GM12878 (cell line): ENCODE measurements at regions not wholly inside any gene's neighbourhood (a gene's known extent, or its start where the extent isn't known, plus 50 kb on each side); places are given as distances from the start of the nearest gene placed in this dataset.

Source experiments
- ATAC-seq: fragments of 200-7000 bp; cut with Tn5 transposase; 3 replicates; pipeline ENCODE4 v1.9.1; 2020; ENCODE audit warnings: mild to moderate bottlenecking, moderate library complexity
- BruUV-seq: library from RNA; stranded (reverse); fragments of 400-500 nt; replicated peaks from 2 replicates; lab custom pipeline; 2021; lab: Mats Ljungman, UMichigan
- CTCF ChIA-PET: fragments of 300-600 bp; sonication (Branson Sonifier 250); formaldehyde crosslinking; extraction: SDS; loops from one replicate; lab custom pipeline; 2021; ENCODE audit warnings: inconsistent platforms; lab: Yijun Ruan, JAX
- POLR2A ChIA-PET: fragments of 350-600 bp; formaldehyde crosslinking; extraction: SDS; loops from one replicate; lab custom pipeline; 2021; ENCODE audit warnings: inconsistent platforms; lab: Charles Lee
- RAD21 ChIA-PET: fragments of 300-600 bp; sonication (Branson Sonifier 250); formaldehyde crosslinking; loops from one replicate; lab custom pipeline; 2023; ENCODE audit warnings: antibody characterized with exemption; ENCODE audit not compliant: unreplicated experiment; lab: Charles Lee
- SMC1A ChIA-PET: fragments of 300-600 bp; sonication (Branson Sonifier 250); formaldehyde crosslinking; loops from one replicate; lab custom pipeline; 2023; ENCODE audit not compliant: unreplicated experiment, uncharacterized antibody; lab: Charles Lee
- DNase-seq: peaks from one replicate; pipeline ENCODE4 v3.0.0-alpha.2; 2011; ENCODE audit warnings: low read depth, low spot score
- FAIRE-seq: peaks from 3 replicates; lab custom pipeline; 2011; peaks lifted over from hg19 to GRCh38; lab: Jason Lieb, UNC
- H2AFZ ChIP-seq: 2 replicates; pipeline ENCODE4 v1.6.0; 2011; ENCODE audit warnings: low read depth, low read length, control low read depth; ENCODE audit not compliant: control insufficient read depth
- H3K27ac ChIP-seq: 2 replicates; pipeline ENCODE4 v1.5.1; 2011; ENCODE audit warnings: control low read depth; ENCODE audit not compliant: control insufficient read depth, insufficient read depth
- H3K27me3 ChIP-seq, 2 experiments: replicated peaks in 1 of 2; 2 replicates each; pipeline versions ENCODE4 v1.6.0 to v1.6.1; 2011; ENCODE audit warnings: low read length in 1 of 2; ENCODE audit not compliant: control insufficient read depth in 2 of 2, insufficient read depth in 2 of 2
- H3K36me3 ChIP-seq, 2 experiments: 2 replicates each; pipeline ENCODE4 v1.5.1; 2011; ENCODE audit warnings: low read length in 1 of 2; ENCODE audit not compliant: control insufficient read depth in 2 of 2, insufficient read depth in 2 of 2
- H3K4me1 ChIP-seq: 2 replicates; pipeline ENCODE4 v1.6.1; 2011; ENCODE audit warnings: mild to moderate bottlenecking, low read length, moderate library complexity, mixed read lengths; ENCODE audit not compliant: control insufficient read depth, insufficient read depth
- H3K4me2 ChIP-seq: 2 replicates; pipeline ENCODE4 v1.6.0; 2011; ENCODE audit warnings: control low read depth; ENCODE audit not compliant: control insufficient read depth, insufficient read depth
- H3K4me3 ChIP-seq: fragments of 200-600 bp; sonication (generic); 2 replicates; pipeline ENCODE4 v1.5.1; 2016
- H3K79me2 ChIP-seq: 2 replicates; pipeline ENCODE4 v1.6.0; 2011; ENCODE audit warnings: low read length; ENCODE audit not compliant: control insufficient read depth, insufficient read depth
- H3K9ac ChIP-seq: 2 replicates; pipeline ENCODE4 v1.8.0; 2011; ENCODE audit warnings: low read length, control low read depth, mixed read lengths; ENCODE audit not compliant: control insufficient read depth, insufficient read depth
- H3K9me3 ChIP-seq: replicated peaks from 3 replicates; pipeline ENCODE4 v1.5.1; 2011; ENCODE audit warnings: mild to moderate bottlenecking, low read length; ENCODE audit not compliant: control insufficient read depth, insufficient read depth
- H4K20me1 ChIP-seq: 2 replicates; pipeline ENCODE4 v1.6.0; 2011; ENCODE audit not compliant: control insufficient read depth, insufficient read depth
- ATF7 ChIP-seq: fragments of 450-650 bp; IDR thresholded peaks from 2 replicates; pipeline ENCODE4 v1.6.1; 2016; ENCODE audit warnings: low read depth, mild to moderate bottlenecking
- CBX3 ChIP-seq: fragments of 200-600 bp; sonication (generic); IDR thresholded peaks from 2 replicates; pipeline ENCODE4 v1.6.1; 2016; ENCODE audit warnings: low read depth, borderline replicate concordance
- EZH2 ChIP-seq: IDR thresholded peaks from 2 replicates; pipeline ENCODE4 v1.6.1; 2012; ENCODE audit warnings: low read depth, mild to moderate bottlenecking, control low read depth, inconsistent platforms, low read length, borderline replicate concordance; ENCODE audit not compliant: control insufficient read depth
- GATAD2B ChIP-seq: fragments of 450-650 bp; conservative IDR thresholded peaks from 2 replicates; pipeline ENCODE4 v1.6.1; 2017; ENCODE audit warnings: low read depth, mild to moderate bottlenecking, moderate library complexity
- KAT2A ChIP-seq: conservative IDR thresholded peaks from 2 replicates; pipeline ENCODE4 v1.6.1; 2011; ENCODE audit warnings: low read depth, low read length; ENCODE audit not compliant: control insufficient read depth
- MEF2A ChIP-seq: IDR thresholded peaks from 2 replicates; pipeline ENCODE4 v1.6.1; 2011; ENCODE audit warnings: low read depth, mild to moderate bottlenecking, low read length, moderate library complexity; ENCODE audit not compliant: insufficient read depth
- NR2C1 ChIP-seq: fragments of 450-650 bp; IDR thresholded peaks from 2 replicates; pipeline ENCODE4 v1.6.1; 2017; ENCODE audit warnings: antibody characterized with exemption, mild to moderate bottlenecking, moderate library complexity
- PAX5 ChIP-seq: IDR thresholded peaks from 2 replicates; pipeline ENCODE4 v1.6.1; 2011; ENCODE audit warnings: low read depth, low read length, borderline replicate concordance
- RB1 ChIP-seq: fragments of 450-650 bp; formaldehyde crosslinking; IDR thresholded peaks from 2 replicates; pipeline ENCODE4 v1.6.1; 2017; ENCODE audit warnings: mild to moderate bottlenecking, borderline replicate concordance
- SMC3 ChIP-seq: IDR thresholded peaks from 2 replicates; pipeline ENCODE4 v1.6.1; 2011; ENCODE audit warnings: low read length, improper control_type of control experiment, borderline replicate concordance
- TARDBP ChIP-seq: IDR thresholded peaks from 2 replicates; pipeline ENCODE4 v1.6.1; 2016; ENCODE audit warnings: borderline replicate concordance
- ZNF384 ChIP-seq: IDR thresholded peaks from 2 replicates; pipeline ENCODE4 v1.6.1; 2012; ENCODE audit warnings: low read depth, mild to moderate bottlenecking, low read length, improper control_type of control experiment, borderline replicate concordance
- WGBS: methylation state at CpG from one replicate; pipeline ENCODE4 v1.1.6; 2016; ENCODE audit warnings: low lambda C conversion rate; ENCODE audit not compliant: insufficient replicate concordance, insufficient coverage; ENCODE audit errors: missing lambda C conversion rate; 5-methylcytosine and 5-hydroxymethylcytosine counted together
- in situ Hi-C: fragments of 300-500 bp; cut with MboI; formaldehyde crosslinking; loops from 9 replicates; pipeline ENCODE4 v1.14.3; 2018; ENCODE audit warnings: mixed read lengths
- intact Hi-C: fragments of 100-400 bp; cut with micrococcal nuclease; formaldehyde crosslinking; loops from one replicate; pipeline ENCODE4 v1.14.2; 2022; ENCODE audit not compliant: unreplicated experiment
- TF ChIP-seq, protein P1 (sequence below): fragments of 450-650 bp; IDR thresholded peaks from 2 replicates; pipeline ENCODE4 v1.6.1; 2017; ENCODE audit warnings: antibody characterized with exemption, mild to moderate bottlenecking, moderate library complexity
- TF ChIP-seq, protein P2 (sequence below): fragments of 450-650 bp; formaldehyde crosslinking; IDR thresholded peaks from 2 replicates; pipeline ENCODE4 v1.4.0; 2022; ENCODE audit warnings: mild to moderate bottlenecking, moderate library complexity
- TF ChIP-seq, protein P3 (sequence below): IDR thresholded peaks from 2 replicates; pipeline ENCODE4 v1.6.1; 2011; ENCODE audit warnings: low read depth, low read length, improper control_type of control experiment, borderline replicate concordance

DNA sequence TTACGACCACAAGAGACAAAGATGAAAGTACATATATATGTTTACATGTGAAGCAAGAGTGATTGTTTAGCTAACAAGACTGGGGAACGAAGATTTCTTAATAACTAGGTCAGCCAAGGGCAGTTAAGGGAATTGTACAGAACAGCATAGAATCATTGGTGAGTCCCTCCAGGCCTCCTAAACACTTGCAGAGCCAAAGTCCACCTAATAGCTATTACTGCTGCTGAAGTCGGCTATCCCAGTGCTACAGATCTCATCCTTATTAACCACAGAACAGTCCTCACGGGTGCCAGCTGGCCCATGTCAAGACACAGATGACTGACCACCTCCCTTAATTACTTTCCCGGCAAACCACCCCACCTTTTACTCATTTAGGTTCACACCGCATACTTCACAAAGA lies 68.5 kb upstream of the OPCML start:
- H3K4me1 ChIP-seq: no peaks in the 10 kb centered on the region
- no peaks in the 10 kb centered on the region for H3K36me3 ChIP-seq
- H2AFZ ChIP-seq: no peak overlapping the region
- in situ Hi-C loops (no loop called here), intact Hi-C loops (no loop called here)
- no peak overlapping the region for H3K27ac ChIP-seq
- SMC1A ChIA-PET: no interaction called here
- WGBS: 21% methylated on average over 6 of the region's 6 CpGs
- no peaks in the 10 kb centered on the region for H4K20me1 ChIP-seq
- H3K4me3 ChIP-seq: no peak overlapping the region
- no peaks in the 10 kb centered on the region for H3K79me2 ChIP-seq
- no peak for ATAC-seq
- FAIRE-seq: no peak
- RAD21 ChIA-PET: no interaction called here
- DNase-seq: no peak
- POLR2A ChIA-PET: no interaction called here
- no peak overlapping the region for H3K9ac ChIP-seq
- CTCF ChIA-PET: interaction anchor here (1.7 kb wide), 1 partner anchor 12 kb away, joined by 4 read pairs; no protein-coding TSS in a partner anchor
- no peaks in the 10 kb centered on the region; a peak in 1 of 4 replicates for H3K27me3 ChIP-seq
- BruUV-seq: no TSS peak
- no peak overlapping the region for H3K4me2 ChIP-seq
- no peaks in the 10 kb centered on the region; the same call in 2 of the 3 replicates for H3K9me3 ChIP-seq
- no peak for TF ChIP-seq EZH2
- TF ChIP-seq ATF7: no peak
- TF ChIP-seq KAT2A: no peak
- TF ChIP-seq SMC3: no peak
- TF ChIP-seq, protein P1, sequence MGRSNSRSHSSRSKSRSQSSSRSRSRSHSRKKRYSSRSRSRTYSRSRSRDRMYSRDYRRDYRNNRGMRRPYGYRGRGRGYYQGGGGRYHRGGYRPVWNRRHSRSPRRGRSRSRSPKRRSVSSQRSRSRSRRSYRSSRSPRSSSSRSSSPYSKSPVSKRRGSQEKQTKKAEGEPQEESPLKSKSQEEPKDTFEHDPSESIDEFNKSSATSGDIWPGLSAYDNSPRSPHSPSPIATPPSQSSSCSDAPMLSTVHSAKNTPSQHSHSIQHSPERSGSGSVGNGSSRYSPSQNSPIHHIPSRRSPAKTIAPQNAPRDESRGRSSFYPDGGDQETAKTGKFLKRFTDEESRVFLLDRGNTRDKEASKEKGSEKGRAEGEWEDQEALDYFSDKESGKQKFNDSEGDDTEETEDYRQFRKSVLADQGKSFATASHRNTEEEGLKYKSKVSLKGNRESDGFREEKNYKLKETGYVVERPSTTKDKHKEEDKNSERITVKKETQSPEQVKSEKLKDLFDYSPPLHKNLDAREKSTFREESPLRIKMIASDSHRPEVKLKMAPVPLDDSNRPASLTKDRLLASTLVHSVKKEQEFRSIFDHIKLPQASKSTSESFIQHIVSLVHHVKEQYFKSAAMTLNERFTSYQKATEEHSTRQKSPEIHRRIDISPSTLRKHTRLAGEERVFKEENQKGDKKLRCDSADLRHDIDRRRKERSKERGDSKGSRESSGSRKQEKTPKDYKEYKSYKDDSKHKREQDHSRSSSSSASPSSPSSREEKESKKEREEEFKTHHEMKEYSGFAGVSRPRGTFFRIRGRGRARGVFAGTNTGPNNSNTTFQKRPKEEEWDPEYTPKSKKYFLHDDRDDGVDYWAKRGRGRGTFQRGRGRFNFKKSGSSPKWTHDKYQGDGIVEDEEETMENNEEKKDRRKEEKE: no peak
- TF ChIP-seq ZNF384: no peak
- no peak for TF ChIP-seq TARDBP
- no peak for TF ChIP-seq NR2C1
- no peak for TF ChIP-seq MEF2A
- TF ChIP-seq, protein P2, sequence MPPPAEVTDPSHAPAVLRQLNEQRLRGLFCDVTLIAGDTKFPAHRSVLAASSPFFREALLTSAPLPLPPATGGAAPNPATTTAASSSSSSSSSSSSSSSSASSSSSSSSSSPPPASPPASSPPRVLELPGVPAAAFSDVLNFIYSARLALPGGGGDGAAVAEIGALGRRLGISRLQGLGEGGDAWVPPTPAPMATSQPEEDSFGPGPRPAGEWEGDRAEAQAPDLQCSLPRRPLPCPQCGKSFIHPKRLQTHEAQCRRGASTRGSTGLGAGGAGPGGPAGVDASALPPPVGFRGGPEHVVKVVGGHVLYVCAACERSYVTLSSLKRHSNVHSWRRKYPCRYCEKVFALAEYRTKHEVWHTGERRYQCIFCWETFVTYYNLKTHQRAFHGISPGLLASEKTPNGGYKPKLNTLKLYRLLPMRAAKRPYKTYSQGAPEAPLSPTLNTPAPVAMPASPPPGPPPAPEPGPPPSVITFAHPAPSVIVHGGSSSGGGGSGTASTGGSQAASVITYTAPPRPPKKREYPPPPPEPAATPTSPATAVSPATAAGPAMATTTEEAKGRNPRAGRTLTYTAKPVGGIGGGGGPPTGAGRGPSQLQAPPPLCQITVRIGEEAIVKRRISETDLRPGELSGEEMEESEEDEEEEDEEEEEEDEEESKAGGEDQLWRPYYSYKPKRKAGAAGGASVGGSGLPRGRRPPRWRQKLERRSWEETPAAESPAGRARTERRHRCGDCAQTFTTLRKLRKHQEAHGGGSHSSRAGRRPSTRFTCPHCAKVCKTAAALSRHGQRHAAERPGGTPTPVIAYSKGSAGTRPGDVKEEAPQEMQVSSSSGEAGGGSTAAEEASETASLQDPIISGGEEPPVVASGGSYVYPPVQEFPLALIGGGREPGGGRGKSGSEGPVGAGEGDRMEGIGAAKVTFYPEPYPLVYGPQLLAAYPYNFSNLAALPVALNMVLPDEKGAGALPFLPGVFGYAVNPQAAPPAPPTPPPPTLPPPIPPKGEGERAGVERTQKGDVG (CRISPR knock-in tag): no peak
- TF ChIP-seq, protein P3, sequence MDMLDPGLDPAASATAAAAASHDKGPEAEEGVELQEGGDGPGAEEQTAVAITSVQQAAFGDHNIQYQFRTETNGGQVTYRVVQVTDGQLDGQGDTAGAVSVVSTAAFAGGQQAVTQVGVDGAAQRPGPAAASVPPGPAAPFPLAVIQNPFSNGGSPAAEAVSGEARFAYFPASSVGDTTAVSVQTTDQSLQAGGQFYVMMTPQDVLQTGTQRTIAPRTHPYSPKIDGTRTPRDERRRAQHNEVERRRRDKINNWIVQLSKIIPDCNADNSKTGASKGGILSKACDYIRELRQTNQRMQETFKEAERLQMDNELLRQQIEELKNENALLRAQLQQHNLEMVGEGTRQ: no peak
- no peak for TF ChIP-seq GATAD2B
- TF ChIP-seq RB1: no peak
- TF ChIP-seq CBX3: no peak
- TF ChIP-seq PAX5: no peak
- TF ChIP-seq, all 136 proteins: peak for 0
